Colonic mucosa (tissue), 4 donors: ENCODE measurements at regions not wholly inside any gene's neighbourhood (a gene's known extent, or its start where the extent isn't known, plus 50 kb on each side); places are given as distances from the start of the nearest gene placed in this dataset.

Experiments
- DNase-seq: peaks from one replicate; pipeline ENCODE4 v3.0.0-alpha.2; 2020
- H3K27ac ChIP-seq: fragments of 200-600 bp; one replicate; pipeline ENCODE4 v1.8.0; 2021
- H3K27me3 ChIP-seq: fragments of 200-600 bp; one replicate; pipeline ENCODE4 v1.8.0; 2021
- H3K36me3 ChIP-seq: fragments of 200-600 bp; one replicate; pipeline ENCODE4 v1.8.0; 2021
- H3K4me1 ChIP-seq: fragments of 200-600 bp; one replicate; pipeline ENCODE4 v1.8.0; 2021; ENCODE audit warnings: mild to moderate bottlenecking
- H3K4me3 ChIP-seq: fragments of 200-600 bp; one replicate; pipeline ENCODE4 v1.8.0; 2021
- H3K9ac ChIP-seq, 2 donors: one replicate each; pipeline ENCODE4 v1.7.0; 2013; ENCODE audit warnings: control low read depth in 2 of 2, low read depth in 2 of 2, low read length in 2 of 2
- H3K9me3 ChIP-seq: fragments of 200-600 bp; one replicate; pipeline ENCODE4 v1.8.0; 2021
- CTCF ChIP-seq: fragments of 200-600 bp; IDR thresholded peaks from one replicate; pipeline ENCODE4 v1.8.0; 2022; ENCODE audit warnings: antibody characterized with exemption, mild to moderate bottlenecking
- intact Hi-C: fragments of 100-400 bp; cut with DNase I; formaldehyde crosslinking; loops from one replicate; pipeline ENCODE4 v1.14.1; 2022
- donor health status: healthy.
- donor health status: DM: no; HTN: no; CAD: no.
- donor health status: DM: no; HTN: no; CAD: no.

DNA sequence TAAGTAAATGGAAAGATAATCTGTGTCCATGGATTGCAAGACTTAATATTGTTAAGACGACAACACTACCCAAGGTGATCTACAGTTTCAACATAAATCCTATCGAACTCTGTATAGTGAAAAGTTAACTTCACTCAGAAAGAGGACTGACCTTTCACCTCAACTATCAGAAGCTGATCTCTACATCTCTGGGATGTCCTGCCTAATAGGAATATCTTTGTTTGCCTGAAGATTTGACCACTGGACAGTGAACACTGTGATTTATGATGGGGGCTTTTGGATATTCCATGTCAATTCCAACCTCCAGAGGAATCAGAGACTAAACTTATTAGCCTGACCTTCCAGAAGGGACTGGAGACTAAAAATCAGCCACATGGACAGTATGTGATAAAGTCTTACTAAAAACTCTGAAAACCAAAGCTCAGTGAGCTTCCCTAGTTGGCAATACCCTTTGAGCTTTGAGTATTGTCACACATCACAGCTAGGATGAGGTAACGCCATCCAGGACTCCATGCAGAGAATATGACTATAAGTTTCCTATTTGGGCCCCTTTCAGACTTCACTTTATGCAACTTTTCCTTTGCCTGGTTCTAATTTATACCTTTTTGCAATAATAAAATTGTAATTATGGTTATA lies 164.9 kb upstream of the SETMAR start:
- no peak for TF ChIP-seq CTCF
- Histone ChIP-seq H3K36me3 (no peaks in the 10 kb centered on the region), H3K9ac (no peak overlapping the region), H3K27me3 (no peaks in the 10 kb centered on the region), H3K27ac (no peak overlapping the region), H3K9me3 (no peaks in the 10 kb centered on the region), H3K4me3 (no peak overlapping the region), H3K4me1 (no peaks in the 10 kb centered on the region)
- no peak for DNase-seq
- intact Hi-C loops: no loop called here

DNA sequence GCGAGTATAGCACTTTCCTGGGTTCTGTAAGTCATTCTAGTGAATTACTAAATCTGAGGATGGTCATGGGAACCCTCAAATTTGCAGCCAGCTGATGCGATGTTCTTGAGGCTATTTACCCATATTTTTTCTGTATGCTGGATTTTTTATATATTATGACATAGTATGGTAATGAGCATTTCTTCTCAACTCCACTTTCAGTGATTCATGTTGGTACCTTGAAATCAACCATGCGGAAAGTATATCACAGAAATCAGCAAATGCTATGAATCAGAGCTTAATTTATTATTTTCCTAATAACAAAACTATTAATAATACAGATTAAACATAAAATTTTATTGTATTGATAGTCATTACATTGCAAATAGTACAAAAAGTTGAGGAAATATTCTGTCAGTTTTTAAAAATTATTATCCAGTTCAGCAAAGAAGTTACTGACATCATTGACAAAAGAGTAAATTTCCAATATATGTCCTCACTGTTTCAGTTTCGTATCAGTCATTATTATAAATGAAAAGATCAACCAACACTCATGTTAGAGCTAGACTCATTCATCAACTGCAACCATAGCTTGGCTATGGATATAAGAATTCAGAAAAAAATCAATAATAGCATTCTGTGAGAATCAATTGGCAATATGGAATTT lies 164.3 kb upstream of the SETMAR start:
- H3K27ac ChIP-seq: no peak overlapping the region

DNA sequence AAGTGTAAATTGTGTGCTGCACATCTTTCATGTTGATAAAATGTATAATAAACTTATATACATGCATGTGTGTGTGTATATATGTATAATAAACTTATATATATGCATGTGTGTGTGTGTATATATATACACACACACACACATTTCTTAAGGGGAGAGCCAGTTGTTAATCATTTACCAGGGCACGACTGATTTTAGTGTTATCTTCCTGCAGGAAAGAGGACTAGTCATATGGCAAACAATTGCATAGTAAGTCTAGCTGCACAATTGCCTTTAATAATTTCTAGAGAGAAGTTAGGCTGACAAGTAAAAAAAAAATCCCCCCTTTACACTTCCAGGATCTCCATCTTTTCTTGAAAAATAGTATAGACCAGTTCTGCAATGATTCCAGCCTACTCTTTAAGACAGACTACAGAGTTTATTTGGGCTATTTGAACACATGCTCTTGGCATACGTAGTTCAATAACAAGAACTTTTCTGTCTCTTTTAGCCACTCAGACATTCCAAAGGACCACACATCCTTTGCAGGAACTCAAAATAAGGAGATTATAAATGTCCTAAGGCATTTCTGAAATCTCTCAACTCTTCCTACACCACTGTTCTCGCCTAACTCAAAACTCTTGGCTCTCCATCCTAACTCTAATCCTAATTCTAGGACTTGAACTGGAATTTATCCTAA lies 163.6 kb upstream of the SETMAR start:
- Histone ChIP-seq H3K9ac (no peak overlapping the region), H3K9me3 (no peaks in the 10 kb centered on the region), H3K4me1 (no peaks in the 10 kb centered on the region), H3K27ac (no peak overlapping the region), H3K4me3 (no peak overlapping the region), H3K36me3 (no peaks in the 10 kb centered on the region), H3K27me3 (no peaks in the 10 kb centered on the region)
- no peak for TF ChIP-seq CTCF
- intact Hi-C loops: no loop called here
- peak; percentile 22 for DNase-seq

More for the DNA sequence above, 164.3 kb upstream of the SETMAR start:
- DNase-seq: no peak
- no peaks in the 10 kb centered on the region for H3K9me3 ChIP-seq
- no peaks in the 10 kb centered on the region for H3K27me3 ChIP-seq
- no peak overlapping the region for H3K4me3 ChIP-seq
- no peak overlapping the region for H3K9ac ChIP-seq
- intact Hi-C loops: no loop called here
- TF ChIP-seq CTCF: no peak
- H3K36me3 ChIP-seq: no peaks in the 10 kb centered on the region
- no peaks in the 10 kb centered on the region for H3K4me1 ChIP-seq

- intact Hi-C loops: no loop called here
- TF ChIP-seq CTCF: no peak
- Histone ChIP-seq H3K9me3 (no peaks in the 10 kb centered on the region), H3K4me3 (no peak overlapping the region), H3K27ac (no peak overlapping the region), H3K4me1 (no peaks in the 10 kb centered on the region), H3K9ac (no peak overlapping the region), H3K36me3 (no peaks in the 10 kb centered on the region), H3K27me3 (no peaks in the 10 kb centered on the region)
- no peak for DNase-seq
These were observed 162.2 kb upstream of the SETMAR start for GRCh38 chr3:4140921-4141320.

- H3K27me3 ChIP-seq: no peaks in the 10 kb centered on the region
- H3K4me3 ChIP-seq: no peak overlapping the region
- H3K9me3 ChIP-seq: no peaks in the 10 kb centered on the region
- H3K36me3 ChIP-seq: no peaks in the 10 kb centered on the region
- intact Hi-C loops: no loop called here
- H3K9ac ChIP-seq: no peak overlapping the region
- H3K4me1 ChIP-seq: no peaks in the 10 kb centered on the region
- no peak for TF ChIP-seq CTCF
- no peak overlapping the region for H3K27ac ChIP-seq
- no peak for DNase-seq
These were observed 155.5 kb upstream of the SETMAR start for GRCh38 chr3:4147556-4148118.
